DND-41 (cell line): ENCODE measurements at regions not wholly inside any gene's neighbourhood (a gene's known extent, or its start where the extent isn't known, plus 50 kb on each side); places are given as distances from the start of the nearest gene placed in this dataset.

ENCODE experiments used
- EZH2 ChIP-seq: IDR thresholded peaks from 3 replicates; pipeline ENCODE4 v1.6.1; 2012; ENCODE audit warnings: borderline replicate concordance, low read depth, mild to moderate bottlenecking, moderate library complexity, low read length, inconsistent platforms; ENCODE audit not compliant: severe bottlenecking
- TF ChIP-seq, protein P1 (sequence below): IDR thresholded peaks from 2 replicates; pipeline ENCODE4 v1.5.1; 2012; ENCODE audit warnings: borderline replicate concordance, low read length, moderate library complexity, mild to moderate bottlenecking; ENCODE audit not compliant: poor library complexity, severe bottlenecking; ENCODE audit errors: extremely low read depth

DNA sequence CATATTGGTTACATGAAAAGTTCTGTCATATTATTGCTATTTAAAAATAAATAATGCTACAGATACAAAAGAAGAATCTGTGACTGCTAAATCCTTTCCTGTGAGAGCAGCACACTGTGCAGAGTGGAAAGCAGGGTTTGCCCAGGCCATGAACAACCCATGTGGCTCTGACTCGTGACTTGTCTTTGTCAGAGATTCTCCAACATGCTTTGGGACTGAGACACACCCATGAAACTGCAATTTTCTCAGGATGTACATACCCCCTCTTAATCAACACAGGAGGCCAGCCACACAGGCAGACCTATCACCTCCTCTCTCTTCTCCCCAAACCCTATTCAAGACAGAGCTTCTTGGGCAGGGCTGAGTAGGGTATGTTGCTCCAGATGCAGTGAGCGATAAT, 96.8 kb upstream of the NTF3 start:
- TF ChIP-seq, protein P1, sequence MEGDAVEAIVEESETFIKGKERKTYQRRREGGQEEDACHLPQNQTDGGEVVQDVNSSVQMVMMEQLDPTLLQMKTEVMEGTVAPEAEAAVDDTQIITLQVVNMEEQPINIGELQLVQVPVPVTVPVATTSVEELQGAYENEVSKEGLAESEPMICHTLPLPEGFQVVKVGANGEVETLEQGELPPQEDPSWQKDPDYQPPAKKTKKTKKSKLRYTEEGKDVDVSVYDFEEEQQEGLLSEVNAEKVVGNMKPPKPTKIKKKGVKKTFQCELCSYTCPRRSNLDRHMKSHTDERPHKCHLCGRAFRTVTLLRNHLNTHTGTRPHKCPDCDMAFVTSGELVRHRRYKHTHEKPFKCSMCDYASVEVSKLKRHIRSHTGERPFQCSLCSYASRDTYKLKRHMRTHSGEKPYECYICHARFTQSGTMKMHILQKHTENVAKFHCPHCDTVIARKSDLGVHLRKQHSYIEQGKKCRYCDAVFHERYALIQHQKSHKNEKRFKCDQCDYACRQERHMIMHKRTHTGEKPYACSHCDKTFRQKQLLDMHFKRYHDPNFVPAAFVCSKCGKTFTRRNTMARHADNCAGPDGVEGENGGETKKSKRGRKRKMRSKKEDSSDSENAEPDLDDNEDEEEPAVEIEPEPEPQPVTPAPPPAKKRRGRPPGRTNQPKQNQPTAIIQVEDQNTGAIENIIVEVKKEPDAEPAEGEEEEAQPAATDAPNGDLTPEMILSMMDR, result no peak
- no peak for TF ChIP-seq EZH2
